ENCODE measurements at regions not wholly inside any gene's neighbourhood (a gene's known extent, or its start where the extent isn't known, plus 50 kb on each side); places are given as distances from the start of the nearest gene placed in this dataset.

GRCh38 chr10:43753397-43754061 lies 104.8 kb upstream of the ZNF32 start:
- Histone ChIP-seq H3K27me3 (ENCODE audit: control insufficient read depth, insufficient read depth, low read length) (peaks cover 5% of the 10 kb centered on the region; the same call in 1 of the 2 replicates), H3K4me1 (ENCODE audit: control insufficient read depth, insufficient read depth, low read length) (no peaks in the 10 kb centered on the region), H3K27ac (ENCODE audit: low read length) (no peak overlapping the region), H3K4me3 (ENCODE audit: low read depth in 2 of 2, low read length in 2 of 2) (no peak overlapping the region), H3K36me3 (ENCODE audit: control insufficient read depth, insufficient read depth, low read length) (no peaks in the 10 kb centered on the region), H3K9me3 (ENCODE audit: control insufficient read depth, insufficient read depth, low read depth, low read length) (no peaks in the 10 kb centered on the region)
- BruUV-seq (replicated peaks): no TSS peak
- TF ChIP-seq SIN3A (IDR thresholded peaks at IDR 0.05; ENCODE audit: borderline replicate concordance, insufficient read depth, low read depth, low read length) (no peak), POLR2AphosphoS5 (IDR thresholded peaks at IDR 0.05; ENCODE audit: low read depth, low read length) (no peak), TCF7L2 (IDR thresholded peaks at IDR 0.05; ENCODE audit: low read depth, low read length) (no peak), REST (IDR thresholded peaks at IDR 0.05; ENCODE audit: insufficient read depth in 1 of 2, low read depth in 2 of 2, low read length in 1 of 2) (no peak), CTCF (IDR thresholded peaks at IDR 0.05) (no peak)
- no peak for DNase-seq (ENCODE audit: low read depth, low spot score)
- ATAC-seq: no peak
- intact Hi-C loops (cut with micrococcal nuclease; ENCODE audit: unreplicated experiment) (no loop called here), in situ Hi-C loops (cut with HindIII; ENCODE audit: low pct_unique_long_range_greater_than_20kb, low sequenced_read_pairs) (no loop called here)
- CTCF ChIA-PET: no interaction called here
- POLR2A ChIA-PET: interaction anchor here (0.6 kb wide), 1 partner anchor 9 kb away, joined by 3 read pairs; no protein-coding TSS in a partner anchor

GRCh38 chr10:43752682-43753081 lies 104.0 kb upstream of the ZNF32 start:
- peaks cover 5% of the 10 kb centered on the region; the same call in 1 of the 2 replicates for H3K27me3 ChIP-seq (ENCODE audit: control insufficient read depth, insufficient read depth, low read length)
- in situ Hi-C loops (cut with HindIII; ENCODE audit: low pct_unique_long_range_greater_than_20kb, low sequenced_read_pairs): no loop called here
- no peaks in the 10 kb centered on the region for H3K9me3 ChIP-seq (ENCODE audit: control insufficient read depth, insufficient read depth, low read depth, low read length)
- H3K4me3 ChIP-seq (ENCODE audit: low read depth in 2 of 2, low read length in 2 of 2): no peak overlapping the region
- ChIA-PET POLR2A (no interaction called here), CTCF (no interaction called here)
- no peaks in the 10 kb centered on the region for H3K4me1 ChIP-seq (ENCODE audit: control insufficient read depth, insufficient read depth, low read length)
- no TSS peak for BruUV-seq (replicated peaks)
- TF ChIP-seq REST (IDR thresholded peaks at IDR 0.05; ENCODE audit: insufficient read depth in 1 of 2, low read depth in 2 of 2, low read length in 1 of 2): no peak
- TF ChIP-seq SIN3A (IDR thresholded peaks at IDR 0.05; ENCODE audit: borderline replicate concordance, insufficient read depth, low read depth, low read length): no peak
- no peak for TF ChIP-seq TCF7L2 (IDR thresholded peaks at IDR 0.05; ENCODE audit: low read depth, low read length)
- no peak for TF ChIP-seq CTCF (IDR thresholded peaks at IDR 0.05)
- TF ChIP-seq POLR2AphosphoS5 (IDR thresholded peaks at IDR 0.05; ENCODE audit: low read depth, low read length): no peak
- no peak for DNase-seq (ENCODE audit: low read depth, low spot score)
- ATAC-seq: no peak
- H3K36me3 ChIP-seq (ENCODE audit: control insufficient read depth, insufficient read depth, low read length): no peaks in the 10 kb centered on the region
- intact Hi-C loops (cut with micrococcal nuclease; ENCODE audit: unreplicated experiment): no loop called here
- H3K27ac ChIP-seq (ENCODE audit: low read length): no peak overlapping the region
